ENCODE measurements at regions not wholly inside any gene's neighbourhood (a gene's known extent, or its start where the extent isn't known, plus 50 kb on each side); places are given as distances from the start of the nearest gene placed in this dataset.

DNA sequence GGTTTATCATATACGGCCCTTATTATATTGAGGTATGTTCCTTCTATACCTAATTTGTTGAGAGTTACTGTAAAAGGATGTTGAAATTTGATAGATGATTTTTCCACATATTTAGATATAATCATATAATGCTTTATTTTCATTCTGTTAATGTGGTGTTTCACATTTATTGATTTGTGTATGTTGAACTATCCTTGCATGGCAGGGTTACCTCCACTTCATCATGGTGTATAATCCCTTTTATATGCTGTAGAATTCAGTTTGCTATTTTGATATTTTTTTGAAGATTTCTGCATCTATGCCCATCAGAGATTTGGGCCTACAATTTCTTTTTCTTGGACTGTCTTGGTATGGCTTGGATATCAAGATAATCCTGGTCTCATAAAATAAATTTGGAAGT, 355.5 kb downstream of the EDEM1 start:
- Mint-ChIP-seq H3K27me3 (ENCODE audit: low read depth) (no peaks in the 10 kb centered on the region), H3K9me3 (ENCODE audit: insufficient read depth) (peaks cover 8% of the 10 kb centered on the region), H3K4me1 (ENCODE audit: low read depth) (no peaks in the 10 kb centered on the region), H3K4me3 (no peak overlapping the region), H3K36me3 (ENCODE audit: low read depth) (no peaks in the 10 kb centered on the region), H3K27ac (no peak overlapping the region)
- POLR2A ChIA-PET, result no interaction called here
- ATAC-seq (no peak), DNase-seq (no peak)
- CTCF ChIA-PET, result no interaction called here

- POLR2A ChIA-PET, result no interaction called here
- no peak overlapping the region for H3K27ac Mint-ChIP-seq
- ATAC-seq (no peak), DNase-seq (no peak)
- peaks cover 8% of the 10 kb centered on the region for H3K9me3 Mint-ChIP-seq (ENCODE audit: insufficient read depth)
- H3K27me3 Mint-ChIP-seq (ENCODE audit: low read depth), result no peaks in the 10 kb centered on the region
- CTCF ChIA-PET, result no interaction called here
- no peak overlapping the region for H3K4me3 Mint-ChIP-seq
- no peaks in the 10 kb centered on the region for H3K36me3 Mint-ChIP-seq (ENCODE audit: low read depth)
- H3K4me1 Mint-ChIP-seq (ENCODE audit: low read depth), result no peaks in the 10 kb centered on the region
Measured at GRCh38 chr3:5545719-5546118, 358.2 kb downstream of the EDEM1 start.

- ATAC-seq (no peak), DNase-seq (no peak)
- Mint-ChIP-seq H3K4me1 (ENCODE audit: low read depth) (no peaks in the 10 kb centered on the region), H3K4me3 (no peak overlapping the region), H3K36me3 (ENCODE audit: low read depth) (no peaks in the 10 kb centered on the region), H3K9me3 (ENCODE audit: insufficient read depth) (no peaks in the 10 kb centered on the region), H3K27me3 (ENCODE audit: low read depth) (no peaks in the 10 kb centered on the region), H3K27ac (no peak overlapping the region)
- ChIA-PET CTCF (no interaction called here), POLR2A (no interaction called here)
Measured at GRCh38 chr3:5553203-5553602, 365.7 kb downstream of the EDEM1 start.

GRCh38 chr3:5554245-5554747, 366.8 kb downstream of the EDEM1 start:
- Mint-ChIP-seq H3K9me3 (ENCODE audit: insufficient read depth) (no peaks in the 10 kb centered on the region), H3K27ac (no peak overlapping the region), H3K4me1 (ENCODE audit: low read depth) (no peaks in the 10 kb centered on the region), H3K36me3 (ENCODE audit: low read depth) (no peaks in the 10 kb centered on the region), H3K27me3 (ENCODE audit: low read depth) (no peaks in the 10 kb centered on the region), H3K4me3 (no peak overlapping the region)
- ATAC-seq (no peak), DNase-seq (no peak)
- POLR2A ChIA-PET, result no interaction called here
- CTCF ChIA-PET, result no interaction called here

DNA sequence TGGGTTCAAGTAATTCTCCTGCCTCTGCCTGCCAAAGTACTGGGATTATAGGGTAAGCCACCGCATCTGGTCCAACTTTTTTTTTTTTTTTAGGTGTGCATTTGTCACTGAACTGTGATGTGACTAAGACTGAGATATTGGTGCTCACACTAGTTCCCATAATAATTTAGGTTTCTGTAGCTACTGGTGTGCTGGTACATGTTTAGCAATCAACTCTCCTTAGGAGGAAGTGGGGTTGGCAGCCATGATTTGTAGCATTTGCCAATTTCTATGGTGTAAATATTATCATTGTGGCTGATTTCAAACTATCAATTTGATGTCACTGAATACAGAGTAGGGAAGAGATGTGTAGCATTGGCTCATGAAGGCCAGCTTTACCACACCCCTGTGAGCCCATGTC, 372.7 kb downstream of the EDEM1 start:
- H3K27me3 Mint-ChIP-seq (ENCODE audit: low read depth), result no peaks in the 10 kb centered on the region
- ATAC-seq, result no peak
- CTCF ChIA-PET, result no interaction called here

GRCh38 chr3:5563537-5564277, 376.2 kb downstream of the EDEM1 start:
- H3K4me1 Mint-ChIP-seq (ENCODE audit: low read depth), result no peaks in the 10 kb centered on the region
- POLR2A ChIA-PET, result no interaction called here
- CTCF ChIA-PET, result interaction anchor here (0.7 kb wide), 1 partner anchor 908 kb away, joined by 3 read pairs; no protein-coding TSS in a partner anchor
- no peak overlapping the region for H3K27ac Mint-ChIP-seq
- H3K36me3 Mint-ChIP-seq (ENCODE audit: low read depth), result no peaks in the 10 kb centered on the region
- no peaks in the 10 kb centered on the region for H3K27me3 Mint-ChIP-seq (ENCODE audit: low read depth)
- no peaks in the 10 kb centered on the region for H3K9me3 Mint-ChIP-seq (ENCODE audit: insufficient read depth)
- DNase-seq, result no peak
- ATAC-seq, result no peak
- H3K4me3 Mint-ChIP-seq, result no peak overlapping the region

More for the DNA sequence above, 372.7 kb downstream of the EDEM1 start:
- Mint-ChIP-seq H3K36me3 (ENCODE audit: low read depth) (no peaks in the 10 kb centered on the region), H3K27ac (no peak overlapping the region), H3K4me1 (ENCODE audit: low read depth) (no peaks in the 10 kb centered on the region), H3K9me3 (ENCODE audit: insufficient read depth) (no peaks in the 10 kb centered on the region), H3K4me3 (no peak overlapping the region)
- DNase-seq, result no peak
- POLR2A ChIA-PET, result no interaction called here

DNA sequence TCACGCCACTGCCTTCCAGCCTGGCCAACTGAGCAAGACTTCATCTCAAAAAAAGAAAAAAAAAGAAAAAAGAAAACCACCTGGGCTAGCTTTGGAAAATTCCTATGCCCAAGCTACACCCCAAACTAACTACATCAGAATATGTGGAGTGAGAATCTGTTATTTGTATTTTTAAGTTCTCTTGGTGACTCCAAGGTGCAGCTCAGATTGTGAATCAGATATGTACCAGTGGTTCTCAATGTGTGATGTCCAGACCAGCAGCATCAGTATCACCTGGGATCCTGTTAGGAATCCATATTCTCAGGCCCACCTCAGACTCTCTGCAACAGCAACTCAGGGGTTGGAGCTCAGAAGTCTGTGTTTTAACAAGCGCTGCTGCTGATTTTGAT, 376.8 kb downstream of the EDEM1 start:
- POLR2A ChIA-PET, result no interaction called here
- Mint-ChIP-seq H3K4me1 (ENCODE audit: low read depth) (no peaks in the 10 kb centered on the region), H3K4me3 (no peak overlapping the region), H3K36me3 (ENCODE audit: low read depth) (no peaks in the 10 kb centered on the region), H3K27me3 (ENCODE audit: low read depth) (no peaks in the 10 kb centered on the region), H3K27ac (no peak overlapping the region), H3K9me3 (ENCODE audit: insufficient read depth) (no peaks in the 10 kb centered on the region)
- DNase-seq, result no peak
- CTCF ChIA-PET, result no interaction called here
- no peak for ATAC-seq

DNA sequence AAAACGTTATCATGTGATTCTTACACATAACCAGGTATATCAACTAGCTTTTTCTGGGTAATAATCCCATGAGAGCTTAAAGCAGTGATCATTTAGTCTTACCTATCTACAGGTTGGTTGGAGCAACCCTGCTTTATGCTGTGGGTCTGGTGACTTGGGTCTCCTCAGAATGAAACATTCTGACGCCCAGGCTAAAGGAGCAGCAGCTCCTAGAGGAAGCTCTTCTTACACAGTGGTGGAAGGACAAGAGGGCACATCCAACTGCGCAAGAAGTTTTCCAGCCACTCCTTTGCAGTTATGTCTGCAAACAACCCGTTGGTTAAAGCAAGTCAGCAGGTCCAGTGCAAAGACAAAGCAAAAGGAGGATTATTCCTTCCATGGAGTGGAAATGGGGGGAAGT, 377.5 kb downstream of the EDEM1 start:
- POLR2A ChIA-PET, result no interaction called here
- Mint-ChIP-seq H3K4me1 (ENCODE audit: low read depth) (no peaks in the 10 kb centered on the region), H3K4me3 (no peak overlapping the region), H3K27me3 (ENCODE audit: low read depth) (no peaks in the 10 kb centered on the region), H3K9me3 (ENCODE audit: insufficient read depth) (no peaks in the 10 kb centered on the region), H3K36me3 (ENCODE audit: low read depth) (no peaks in the 10 kb centered on the region), H3K27ac (no peak overlapping the region)
- CTCF ChIA-PET, result no interaction called here
- ATAC-seq (no peak), DNase-seq (no peak)

- ChIA-PET CTCF (no interaction called here), POLR2A (no interaction called here)
- Mint-ChIP-seq H3K9me3 (ENCODE audit: insufficient read depth) (no peaks in the 10 kb centered on the region), H3K4me1 (ENCODE audit: low read depth) (no peaks in the 10 kb centered on the region), H3K27me3 (ENCODE audit: low read depth) (no peaks in the 10 kb centered on the region), H3K27ac (no peak overlapping the region), H3K36me3 (ENCODE audit: low read depth) (no peaks in the 10 kb centered on the region), H3K4me3 (no peak overlapping the region)
- no peak for ATAC-seq
- no peak for DNase-seq
Measured at GRCh38 chr3:5567113-5567512, 379.6 kb downstream of the EDEM1 start.

DNA sequence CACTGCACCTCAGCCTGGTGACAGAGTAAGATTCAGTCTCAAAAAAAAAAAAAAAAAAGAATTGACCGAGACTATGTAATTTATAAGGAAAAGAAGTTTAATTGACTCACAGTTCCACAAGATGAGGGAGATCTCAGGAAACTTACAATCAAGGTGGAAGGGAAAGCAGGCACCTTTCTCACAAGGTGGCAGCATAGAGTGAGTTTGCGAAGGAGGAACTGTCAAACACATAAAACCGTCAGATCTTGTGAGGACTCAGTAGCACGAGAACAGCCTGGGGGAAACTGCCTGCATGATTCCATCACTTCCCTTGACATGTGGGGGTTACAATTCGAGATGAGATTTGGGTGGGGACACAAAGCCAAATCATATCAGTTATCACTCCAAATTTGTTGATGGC, 380.9 kb downstream of the EDEM1 start:
- ATAC-seq (no peak), DNase-seq (no peak)
- H3K9me3 Mint-ChIP-seq (ENCODE audit: insufficient read depth), result no peaks in the 10 kb centered on the region
- no peaks in the 10 kb centered on the region for H3K36me3 Mint-ChIP-seq (ENCODE audit: low read depth)
- ChIA-PET POLR2A (no interaction called here), CTCF (no interaction called here)
- H3K4me1 Mint-ChIP-seq (ENCODE audit: low read depth), result no peaks in the 10 kb centered on the region
- no peak overlapping the region for H3K27ac Mint-ChIP-seq
- no peaks in the 10 kb centered on the region for H3K27me3 Mint-ChIP-seq (ENCODE audit: low read depth)
- no peak overlapping the region for H3K4me3 Mint-ChIP-seq

GRCh38 chr3:5569152-5569551, 381.6 kb downstream of the EDEM1 start:
- POLR2A ChIA-PET, result no interaction called here
- Mint-ChIP-seq H3K27me3 (ENCODE audit: low read depth) (no peaks in the 10 kb centered on the region), H3K9me3 (ENCODE audit: insufficient read depth) (no peaks in the 10 kb centered on the region), H3K36me3 (ENCODE audit: low read depth) (no peaks in the 10 kb centered on the region), H3K4me3 (no peak overlapping the region), H3K27ac (no peak overlapping the region), H3K4me1 (ENCODE audit: low read depth) (no peaks in the 10 kb centered on the region)
- DNase-seq (no peak), ATAC-seq (no peak)
- CTCF ChIA-PET, result no interaction called here

DNA sequence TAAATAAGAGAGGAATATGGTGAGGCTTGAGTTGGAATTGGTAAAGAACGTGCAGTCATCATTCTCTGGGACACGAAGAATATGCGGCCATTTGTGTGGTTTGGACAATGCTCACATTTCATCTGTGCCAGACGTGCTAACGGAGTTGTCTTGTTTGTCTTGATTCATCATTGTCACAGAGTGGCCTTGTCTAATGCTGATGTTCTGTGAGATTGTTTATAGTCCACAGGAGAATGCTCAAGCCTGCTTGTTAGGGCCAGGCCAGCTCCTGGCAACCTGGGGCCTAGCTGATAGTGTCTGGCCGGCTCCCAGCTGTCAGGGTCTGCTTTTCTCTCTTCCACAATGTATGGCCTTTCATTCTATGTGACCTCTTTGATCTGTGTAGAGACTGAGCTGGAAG, 384.7 kb downstream of the EDEM1 start:
- Mint-ChIP-seq H3K36me3 (ENCODE audit: low read depth) (no peaks in the 10 kb centered on the region), H3K27me3 (ENCODE audit: low read depth) (no peaks in the 10 kb centered on the region), H3K4me1 (ENCODE audit: low read depth) (no peaks in the 10 kb centered on the region), H3K4me3 (no peak overlapping the region), H3K27ac (no peak overlapping the region), H3K9me3 (ENCODE audit: insufficient read depth) (no peaks in the 10 kb centered on the region)
- DNase-seq (no peak), ATAC-seq (no peak)
- POLR2A ChIA-PET, result no interaction called here
- CTCF ChIA-PET, result no interaction called here
